ENCODE measurements at regions not wholly inside any gene's neighbourhood (a gene's known extent, or its start where the extent isn't known, plus 50 kb on each side); places are given as distances from the start of the nearest gene placed in this dataset.

GRCh38 chr5:121366515-121366914, 485.2 kb upstream of the FTMT start:
- no peaks in the 10 kb centered on the region for H3K27me3 ChIP-seq
- DNase-seq (no peak), ATAC-seq (no peak)
- 34% methylated on average over 3 of the region's 3 CpGs for WGBS (ENCODE audit: insufficient coverage, low coverage, low lambda C conversion rate, missing lambda C conversion rate)
- no peaks in the 10 kb centered on the region for H3K9me3 ChIP-seq
- no peaks in the 10 kb centered on the region for H3K4me1 ChIP-seq
- no peak overlapping the region for H3K4me3 ChIP-seq
- intact Hi-C loops (cut with DNase I), result no loop called here
- no peak overlapping the region for H3K27ac ChIP-seq
- H3K36me3 ChIP-seq, result no peaks in the 10 kb centered on the region
- TF ChIP-seq POLR2A (IDR thresholded peaks at IDR 0.05) (no peak), CTCF (IDR thresholded peaks at IDR 0.05) (no peak)

GRCh38 chr5:121373371-121373770, 478.3 kb upstream of the FTMT start:
- Histone ChIP-seq H3K27me3 (no peaks in the 10 kb centered on the region), H3K27ac (no peak overlapping the region), H3K36me3 (no peaks in the 10 kb centered on the region), H3K4me3 (no peak overlapping the region), H3K9me3 (no peaks in the 10 kb centered on the region), H3K4me1 (no peaks in the 10 kb centered on the region)
- no peak for TF ChIP-seq POLR2A (IDR thresholded peaks at IDR 0.05)
- TF ChIP-seq CTCF (IDR thresholded peaks at IDR 0.05), result no peak
- WGBS (ENCODE audit: insufficient coverage, low coverage, low lambda C conversion rate, missing lambda C conversion rate), result 46% methylated on average over 3 of the region's 3 CpGs
- intact Hi-C loops (cut with DNase I), result no loop called here
- ATAC-seq, result no peak
- DNase-seq, result no peak

GRCh38 chr5:121377461-121377860, 474.2 kb upstream of the FTMT start:
- Histone ChIP-seq H3K4me3 (no peak overlapping the region), H3K9me3 (no peaks in the 10 kb centered on the region), H3K4me1 (no peaks in the 10 kb centered on the region), H3K27me3 (no peaks in the 10 kb centered on the region), H3K36me3 (no peaks in the 10 kb centered on the region), H3K27ac (no peak overlapping the region)
- ATAC-seq (no peak), DNase-seq (no peak)
- intact Hi-C loops (cut with DNase I), result no loop called here
- WGBS (ENCODE audit: insufficient coverage, low coverage, low lambda C conversion rate, missing lambda C conversion rate), result 7% methylated on average over 1 of the region's 1 CpG
- TF ChIP-seq CTCF (IDR thresholded peaks at IDR 0.05) (no peak), POLR2A (IDR thresholded peaks at IDR 0.05) (no peak)

- Histone ChIP-seq H3K36me3 (no peaks in the 10 kb centered on the region), H3K4me3 (no peak overlapping the region), H3K27me3 (no peaks in the 10 kb centered on the region), H3K9me3 (no peaks in the 10 kb centered on the region), H3K27ac (no peak overlapping the region), H3K4me1 (no peaks in the 10 kb centered on the region)
- intact Hi-C loops (cut with DNase I), result no loop called here
- TF ChIP-seq CTCF (IDR thresholded peaks at IDR 0.05) (no peak), POLR2A (IDR thresholded peaks at IDR 0.05) (no peak)
- DNase-seq (no peak), ATAC-seq (no peak)
- WGBS (ENCODE audit: insufficient coverage, low coverage, low lambda C conversion rate, missing lambda C conversion rate), result 26% methylated on average over 3 of the region's 3 CpGs
Observed at GRCh38 chr5:121378046-121378445, 473.6 kb upstream of the FTMT start.
